GM12878 (cell line): ENCODE measurements at regions not wholly inside any gene's neighbourhood (a gene's known extent, or its start where the extent isn't known, plus 50 kb on each side); places are given as distances from the start of the nearest gene placed in this dataset.

ENCODE experiments used
- ATAC-seq: fragments of 200-7000 bp; cut with Tn5 transposase; 3 replicates; pipeline ENCODE4 v1.9.1; 2020; ENCODE audit warnings: mild to moderate bottlenecking, moderate library complexity
- BruUV-seq: library from RNA; stranded (reverse); fragments of 400-500 nt; replicated peaks from 2 replicates; lab custom pipeline; 2021; lab: Mats Ljungman, UMichigan
- CTCF ChIA-PET: fragments of 300-600 bp; sonication (Branson Sonifier 250); formaldehyde crosslinking; extraction: SDS; loops from one replicate; lab custom pipeline; 2021; ENCODE audit warnings: inconsistent platforms; lab: Yijun Ruan, JAX
- POLR2A ChIA-PET: fragments of 350-600 bp; formaldehyde crosslinking; extraction: SDS; loops from one replicate; lab custom pipeline; 2021; ENCODE audit warnings: inconsistent platforms; lab: Charles Lee
- RAD21 ChIA-PET: fragments of 300-600 bp; sonication (Branson Sonifier 250); formaldehyde crosslinking; loops from one replicate; lab custom pipeline; 2023; ENCODE audit warnings: antibody characterized with exemption; ENCODE audit not compliant: unreplicated experiment; lab: Charles Lee
- SMC1A ChIA-PET: fragments of 300-600 bp; sonication (Branson Sonifier 250); formaldehyde crosslinking; loops from one replicate; lab custom pipeline; 2023; ENCODE audit not compliant: unreplicated experiment, uncharacterized antibody; lab: Charles Lee
- DNase-seq: peaks from one replicate; pipeline ENCODE4 v3.0.0-alpha.2; 2011; ENCODE audit warnings: low read depth, low spot score
- FAIRE-seq: peaks from 3 replicates; lab custom pipeline; 2011; peaks lifted over from hg19 to GRCh38; lab: Jason Lieb, UNC
- H2AFZ ChIP-seq: 2 replicates; pipeline ENCODE4 v1.6.0; 2011; ENCODE audit warnings: low read depth, low read length, control low read depth; ENCODE audit not compliant: control insufficient read depth
- H3K27ac ChIP-seq: 2 replicates; pipeline ENCODE4 v1.5.1; 2011; ENCODE audit warnings: control low read depth; ENCODE audit not compliant: control insufficient read depth, insufficient read depth
- H3K27me3 ChIP-seq, 2 experiments: replicated peaks in 1 of 2; 2 replicates each; pipeline versions ENCODE4 v1.6.0 to v1.6.1; 2011; ENCODE audit warnings: low read length in 1 of 2; ENCODE audit not compliant: control insufficient read depth in 2 of 2, insufficient read depth in 2 of 2
- H3K36me3 ChIP-seq, 2 experiments: 2 replicates each; pipeline ENCODE4 v1.5.1; 2011; ENCODE audit warnings: low read length in 1 of 2; ENCODE audit not compliant: control insufficient read depth in 2 of 2, insufficient read depth in 2 of 2
- H3K4me1 ChIP-seq: 2 replicates; pipeline ENCODE4 v1.6.1; 2011; ENCODE audit warnings: mild to moderate bottlenecking, low read length, moderate library complexity, mixed read lengths; ENCODE audit not compliant: control insufficient read depth, insufficient read depth
- H3K4me2 ChIP-seq: 2 replicates; pipeline ENCODE4 v1.6.0; 2011; ENCODE audit warnings: control low read depth; ENCODE audit not compliant: control insufficient read depth, insufficient read depth
- H3K4me3 ChIP-seq: fragments of 200-600 bp; sonication (generic); 2 replicates; pipeline ENCODE4 v1.5.1; 2016
- H3K79me2 ChIP-seq: 2 replicates; pipeline ENCODE4 v1.6.0; 2011; ENCODE audit warnings: low read length; ENCODE audit not compliant: control insufficient read depth, insufficient read depth
- H3K9ac ChIP-seq: 2 replicates; pipeline ENCODE4 v1.8.0; 2011; ENCODE audit warnings: low read length, control low read depth, mixed read lengths; ENCODE audit not compliant: control insufficient read depth, insufficient read depth
- H3K9me3 ChIP-seq: replicated peaks from 3 replicates; pipeline ENCODE4 v1.5.1; 2011; ENCODE audit warnings: mild to moderate bottlenecking, low read length; ENCODE audit not compliant: control insufficient read depth, insufficient read depth
- H4K20me1 ChIP-seq: 2 replicates; pipeline ENCODE4 v1.6.0; 2011; ENCODE audit not compliant: control insufficient read depth, insufficient read depth
- BACH1 ChIP-seq: fragments of 450-650 bp; IDR thresholded peaks from 2 replicates; pipeline ENCODE4 v1.6.1; 2017; ENCODE audit warnings: mild to moderate bottlenecking, borderline replicate concordance
- EP300 ChIP-seq, 2 experiments: fragments of 150-350 bp in 1 of 2; IDR thresholded peaks; 2 replicates each; pipeline ENCODE4 v1.6.1; 2011 to 2012; ENCODE audit warnings: low read depth in 2 of 2, low read length in 2 of 2, borderline replicate concordance in 1 of 2, improper control_type of control experiment in 1 of 2, inconsistent platforms in 1 of 2; ENCODE audit not compliant: control insufficient read depth in 1 of 2
- ESRRA ChIP-seq: IDR thresholded peaks from 2 replicates; pipeline ENCODE4 v1.6.1; 2012; ENCODE audit warnings: mild to moderate bottlenecking, low read length, improper control_type of control experiment
- FOS ChIP-seq: IDR thresholded peaks from 3 replicates; pipeline ENCODE4 v1.6.1; 2011; ENCODE audit warnings: borderline replicate concordance; ENCODE audit not compliant: insufficient read length; ENCODE audit errors: extremely low read depth
- GATAD2B ChIP-seq: fragments of 450-650 bp; conservative IDR thresholded peaks from 2 replicates; pipeline ENCODE4 v1.6.1; 2017; ENCODE audit warnings: low read depth, mild to moderate bottlenecking, moderate library complexity
- IKZF2 ChIP-seq, 2 experiments: fragments of 450-650 bp; IDR thresholded peaks; 2 replicates each; pipeline ENCODE4 v1.6.1; 2017; ENCODE audit warnings: mild to moderate bottlenecking in 2 of 2, moderate library complexity in 2 of 2
- MEF2B ChIP-seq: fragments of 450-650 bp; IDR thresholded peaks from 2 replicates; pipeline ENCODE4 v1.6.1; 2018; ENCODE audit warnings: mild to moderate bottlenecking, moderate library complexity; ENCODE audit not compliant: partially characterized antibody, poor library complexity, severe bottlenecking
- NFIC ChIP-seq: IDR thresholded peaks from 2 replicates; pipeline ENCODE4 v1.6.1; 2012; ENCODE audit warnings: low read depth, mild to moderate bottlenecking, inconsistent platforms, low read length, moderate library complexity
- SMAD5 ChIP-seq: IDR thresholded peaks from 2 replicates; pipeline ENCODE4 v1.6.1; 2016; ENCODE audit warnings: antibody characterized with exemption, low read depth
- WGBS: methylation state at CpG from one replicate; pipeline ENCODE4 v1.1.6; 2016; ENCODE audit warnings: low lambda C conversion rate; ENCODE audit not compliant: insufficient replicate concordance, insufficient coverage; ENCODE audit errors: missing lambda C conversion rate; 5-methylcytosine and 5-hydroxymethylcytosine counted together
- in situ Hi-C: fragments of 300-500 bp; cut with MboI; formaldehyde crosslinking; loops from 9 replicates; pipeline ENCODE4 v1.14.3; 2018; ENCODE audit warnings: mixed read lengths
- intact Hi-C: fragments of 100-400 bp; cut with micrococcal nuclease; formaldehyde crosslinking; loops from one replicate; pipeline ENCODE4 v1.14.2; 2022; ENCODE audit not compliant: unreplicated experiment
- TF ChIP-seq, protein P1 (sequence below): fragments of 450-650 bp; IDR thresholded peaks from 2 replicates; pipeline ENCODE4 v1.6.1; 2018; ENCODE audit warnings: mild to moderate bottlenecking, low read depth, moderate library complexity; ENCODE audit not compliant: partially characterized antibody
- TF ChIP-seq, protein P2 (sequence below): IDR thresholded peaks from 2 replicates; pipeline ENCODE4 v1.6.1; 2011; ENCODE audit warnings: borderline replicate concordance, low read depth, mild to moderate bottlenecking, moderate library complexity, low read length; ENCODE audit not compliant: insufficient read depth, poor library complexity, severe bottlenecking

DNA sequence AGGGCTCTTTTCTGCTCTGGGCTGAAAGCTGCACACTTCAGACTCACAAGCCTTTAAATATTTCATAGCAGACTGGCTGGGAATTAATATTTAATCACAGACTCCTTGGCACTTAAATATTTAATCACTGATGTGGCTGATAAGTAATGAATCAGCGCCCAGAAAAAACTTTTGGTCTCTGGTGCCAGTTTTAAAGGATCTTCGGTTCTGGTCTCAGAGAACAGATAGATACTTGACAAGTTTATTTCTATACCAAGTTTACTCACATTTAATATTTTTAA is 201.2 kb downstream of the MYCN start:
- CTCF ChIA-PET, result no interaction called here
- Histone ChIP-seq H3K4me2 (no peak overlapping the region), H3K27me3 (no peaks in the 10 kb centered on the region), H3K36me3 (no peaks in the 10 kb centered on the region), H2AFZ (no peak overlapping the region), H3K4me3 (no peak overlapping the region), H3K9me3 (no peaks in the 10 kb centered on the region), H3K9ac (no peak overlapping the region), H3K27ac (no peak overlapping the region)
- no peak for DNase-seq
- POLR2A ChIA-PET, result no interaction called here
- in situ Hi-C loops, result no loop called here
- 2% methylated on average over 2 of the region's 2 CpGs for WGBS
- ATAC-seq, result no peak
- no peak for TF ChIP-seq BACH1
- TF ChIP-seq ESRRA, result no peak
- TF ChIP-seq EP300 (IDR thresholded peaks at IDR 0.05; ENCODE audit: borderline replicate concordance in 1 of 2, control insufficient read depth in 1 of 2, low read depth in 2 of 2, low read length in 2 of 2), result no peak
- TF ChIP-seq NFIC, result no peak
- TF ChIP-seq, protein P1, sequence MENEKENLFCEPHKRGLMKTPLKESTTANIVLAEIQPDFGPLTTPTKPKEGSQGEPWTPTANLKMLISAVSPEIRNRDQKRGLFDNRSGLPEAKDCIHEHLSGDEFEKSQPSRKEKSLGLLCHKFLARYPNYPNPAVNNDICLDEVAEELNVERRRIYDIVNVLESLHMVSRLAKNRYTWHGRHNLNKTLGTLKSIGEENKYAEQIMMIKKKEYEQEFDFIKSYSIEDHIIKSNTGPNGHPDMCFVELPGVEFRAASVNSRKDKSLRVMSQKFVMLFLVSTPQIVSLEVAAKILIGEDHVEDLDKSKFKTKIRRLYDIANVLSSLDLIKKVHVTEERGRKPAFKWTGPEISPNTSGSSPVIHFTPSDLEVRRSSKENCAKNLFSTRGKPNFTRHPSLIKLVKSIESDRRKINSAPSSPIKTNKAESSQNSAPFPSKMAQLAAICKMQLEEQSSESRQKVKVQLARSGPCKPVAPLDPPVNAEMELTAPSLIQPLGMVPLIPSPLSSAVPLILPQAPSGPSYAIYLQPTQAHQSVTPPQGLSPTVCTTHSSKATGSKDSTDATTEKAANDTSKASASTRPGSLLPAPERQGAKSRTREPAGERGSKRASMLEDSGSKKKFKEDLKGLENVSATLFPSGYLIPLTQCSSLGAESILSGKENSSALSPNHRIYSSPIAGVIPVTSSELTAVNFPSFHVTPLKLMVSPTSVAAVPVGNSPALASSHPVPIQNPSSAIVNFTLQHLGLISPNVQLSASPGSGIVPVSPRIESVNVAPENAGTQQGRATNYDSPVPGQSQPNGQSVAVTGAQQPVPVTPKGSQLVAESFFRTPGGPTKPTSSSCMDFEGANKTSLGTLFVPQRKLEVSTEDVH, result no peak
- no peak for TF ChIP-seq GATAD2B
- no peak for TF ChIP-seq MEF2B
- no peak for TF ChIP-seq FOS
- no peak for TF ChIP-seq SMAD5
- TF ChIP-seq, protein P2, sequence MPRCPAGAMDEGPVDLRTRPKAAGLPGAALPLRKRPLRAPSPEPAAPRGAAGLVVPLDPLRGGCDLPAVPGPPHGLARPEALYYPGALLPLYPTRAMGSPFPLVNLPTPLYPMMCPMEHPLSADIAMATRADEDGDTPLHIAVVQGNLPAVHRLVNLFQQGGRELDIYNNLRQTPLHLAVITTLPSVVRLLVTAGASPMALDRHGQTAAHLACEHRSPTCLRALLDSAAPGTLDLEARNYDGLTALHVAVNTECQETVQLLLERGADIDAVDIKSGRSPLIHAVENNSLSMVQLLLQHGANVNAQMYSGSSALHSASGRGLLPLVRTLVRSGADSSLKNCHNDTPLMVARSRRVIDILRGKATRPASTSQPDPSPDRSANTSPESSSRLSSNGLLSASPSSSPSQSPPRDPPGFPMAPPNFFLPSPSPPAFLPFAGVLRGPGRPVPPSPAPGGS, result no peak
- no peak for TF ChIP-seq IKZF2 (IDR thresholded peaks at IDR 0.05)
- TF ChIP-seq, all 136 proteins: peak for 0
- BruUV-seq, result no TSS peak
- ChIA-PET RAD21 (no interaction called here), SMC1A (no interaction called here)
- H3K4me1 ChIP-seq, result no peaks in the 10 kb centered on the region
- H3K79me2 ChIP-seq, result no peaks in the 10 kb centered on the region
- H4K20me1 ChIP-seq, result no peaks in the 10 kb centered on the region
- no peak for FAIRE-seq
- intact Hi-C loops, result no loop called here
